OCI-LY3 (cell line): ENCODE measurements at regions not wholly inside any gene's neighbourhood (a gene's known extent, or its start where the extent isn't known, plus 50 kb on each side); places are given as distances from the start of the nearest gene placed in this dataset.

Experiments
- H2AFZ ChIP-seq: fragments of 200-600, 300-600 bp; shearing (Covaris generic); 2 replicates; pipeline ENCODE4 v1.6.0; 2014; ENCODE audit warnings: antibody characterized with exemption, low read depth, low read length
- H3K27ac ChIP-seq: fragments of 200-600, 300-600 bp; sonication (generic); 2 replicates; pipeline ENCODE4 v1.5.1; 2014; ENCODE audit warnings: mild to moderate bottlenecking, low read length, moderate library complexity, mixed read lengths
- H3K27me3 ChIP-seq: fragments of 200-600, 300-600 bp; sonication (generic); 2 replicates; pipeline ENCODE4 v1.6.1; 2014; ENCODE audit warnings: low read depth, low read length, mixed read lengths
- H3K36me3 ChIP-seq: fragments of 200-600, 300-600 bp; sonication (generic); replicated peaks from 2 replicates; pipeline ENCODE3; 2014; ENCODE audit warnings: low read depth, low read length, mixed read lengths
- H3K4me1 ChIP-seq: fragments of 300-600, 200-600 bp; sonication (generic); 2 replicates; pipeline ENCODE4 v1.6.1; 2014; ENCODE audit warnings: low read length, mixed read lengths
- H3K4me2 ChIP-seq: fragments of 200-600, 300-600 bp; sonication (generic); 2 replicates; pipeline ENCODE4 v1.6.1; 2014; ENCODE audit warnings: low read length, mixed read lengths
- H3K4me3 ChIP-seq: fragments of 300-600, 200-600 bp; sonication (generic); 2 replicates; pipeline ENCODE4 v1.5.1; 2014; ENCODE audit warnings: antibody characterized with exemption, mild to moderate bottlenecking, low read length, moderate library complexity
- H3K79me2 ChIP-seq: fragments of 300-600, 200-600 bp; shearing (Covaris generic); 2 replicates; pipeline ENCODE4 v1.6.1; 2014; ENCODE audit warnings: mild to moderate bottlenecking, low read length, mixed read lengths
- H3K9ac ChIP-seq: fragments of 300-600, 200-600 bp; shearing (Covaris generic); 2 replicates; pipeline ENCODE4 v1.6.0; 2014; ENCODE audit warnings: mild to moderate bottlenecking, low read length, moderate library complexity
- H3K9me3 ChIP-seq: fragments of 200-600, 300-600 bp; shearing (Covaris generic); 2 replicates; pipeline ENCODE4 v1.6.1; 2014; ENCODE audit warnings: low read length, mixed read lengths; ENCODE audit not compliant: insufficient read depth
- H4K20me1 ChIP-seq: fragments of 200-600, 300-600 bp; sonication (generic); 2 replicates; pipeline ENCODE4 v1.6.1; 2016; ENCODE audit warnings: low read length, mixed read lengths; ENCODE audit not compliant: insufficient read depth
- EZH2phosphoT487 ChIP-seq: fragments of 200-600 bp; shearing (Covaris generic); IDR thresholded peaks from 2 replicates; pipeline ENCODE4 v1.6.1; 2018; ENCODE audit warnings: antibody characterized with exemption, mixed run types, low read depth
- TF ChIP-seq, protein P1 (sequence below): fragments of 200-600, 300-600 bp; sonication (generic); IDR thresholded peaks from 2 replicates; pipeline ENCODE4 v1.5.1; 2014; ENCODE audit warnings: antibody characterized with exemption, low read length, low read depth

DNA sequence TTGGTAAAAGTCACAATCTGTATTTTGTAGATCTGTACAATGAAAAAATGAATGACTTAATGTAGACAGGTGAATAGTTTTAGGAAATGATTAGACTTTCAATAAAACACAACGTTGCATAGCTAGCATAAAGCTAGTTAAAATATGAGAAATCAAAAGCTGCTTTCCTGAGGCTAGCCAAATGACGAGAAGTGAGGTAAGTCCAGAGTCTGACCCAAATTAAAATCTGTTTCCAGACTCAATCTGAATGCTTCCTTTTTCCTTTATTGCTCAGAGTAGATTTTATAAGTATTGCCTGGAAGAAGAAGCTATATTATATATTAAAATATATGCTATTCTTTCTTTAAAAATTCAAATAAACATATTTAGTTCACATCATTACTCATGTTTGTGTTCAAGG, 615.4 kb downstream of the CD109 start:
- H3K79me2 ChIP-seq, result no peaks in the 10 kb centered on the region
- H3K9ac ChIP-seq, result no peak overlapping the region
- no peaks in the 10 kb centered on the region for H3K36me3 ChIP-seq
- peaks cover 8% of the 10 kb centered on the region for H3K4me1 ChIP-seq
- H4K20me1 ChIP-seq, result no peaks in the 10 kb centered on the region
- no peak for TF ChIP-seq EZH2phosphoT487
- TF ChIP-seq, protein P1, sequence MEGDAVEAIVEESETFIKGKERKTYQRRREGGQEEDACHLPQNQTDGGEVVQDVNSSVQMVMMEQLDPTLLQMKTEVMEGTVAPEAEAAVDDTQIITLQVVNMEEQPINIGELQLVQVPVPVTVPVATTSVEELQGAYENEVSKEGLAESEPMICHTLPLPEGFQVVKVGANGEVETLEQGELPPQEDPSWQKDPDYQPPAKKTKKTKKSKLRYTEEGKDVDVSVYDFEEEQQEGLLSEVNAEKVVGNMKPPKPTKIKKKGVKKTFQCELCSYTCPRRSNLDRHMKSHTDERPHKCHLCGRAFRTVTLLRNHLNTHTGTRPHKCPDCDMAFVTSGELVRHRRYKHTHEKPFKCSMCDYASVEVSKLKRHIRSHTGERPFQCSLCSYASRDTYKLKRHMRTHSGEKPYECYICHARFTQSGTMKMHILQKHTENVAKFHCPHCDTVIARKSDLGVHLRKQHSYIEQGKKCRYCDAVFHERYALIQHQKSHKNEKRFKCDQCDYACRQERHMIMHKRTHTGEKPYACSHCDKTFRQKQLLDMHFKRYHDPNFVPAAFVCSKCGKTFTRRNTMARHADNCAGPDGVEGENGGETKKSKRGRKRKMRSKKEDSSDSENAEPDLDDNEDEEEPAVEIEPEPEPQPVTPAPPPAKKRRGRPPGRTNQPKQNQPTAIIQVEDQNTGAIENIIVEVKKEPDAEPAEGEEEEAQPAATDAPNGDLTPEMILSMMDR, result no peak
- 0 out of 2 replicates have a peak, but pooled peaks cover 3% of the 10 kb centered on the region for H3K9me3 ChIP-seq
- no peak overlapping the region for H3K4me2 ChIP-seq
- no peak overlapping the region for H2AFZ ChIP-seq
- H3K27ac ChIP-seq, result no peak overlapping the region
- H3K27me3 ChIP-seq, result no peaks in the 10 kb centered on the region
- H3K4me3 ChIP-seq, result no peak overlapping the region

DNA sequence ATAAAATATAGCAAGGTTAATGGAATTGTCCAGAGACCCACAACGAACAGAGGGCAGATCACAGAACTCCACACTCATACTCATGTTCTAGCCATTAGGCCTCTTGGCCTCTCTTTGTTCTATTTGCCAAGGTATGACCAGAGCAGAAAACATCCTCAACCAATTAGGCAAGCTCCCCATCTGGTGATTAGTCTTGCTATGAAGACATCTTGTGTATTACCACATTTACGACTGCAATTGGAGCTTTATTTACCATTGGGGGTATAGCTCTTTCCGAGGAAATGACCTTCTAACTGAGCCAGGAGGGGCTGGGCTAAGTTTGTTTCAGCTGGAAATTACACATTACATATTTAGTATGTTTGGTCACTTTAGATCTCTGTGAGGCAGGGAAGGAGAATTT, 593.9 kb downstream of the CD109 start:
- no peaks in the 10 kb centered on the region for H4K20me1 ChIP-seq
- no peak overlapping the region for H3K9ac ChIP-seq
- H2AFZ ChIP-seq, result no peak overlapping the region
- H3K9me3 ChIP-seq, result peaks cover 2% of the 10 kb centered on the region; the same call in 1 of the 2 replicates
- no peaks in the 10 kb centered on the region for H3K36me3 ChIP-seq
- no peaks in the 10 kb centered on the region for H3K27me3 ChIP-seq
- H3K79me2 ChIP-seq, result no peaks in the 10 kb centered on the region
- no peak overlapping the region for H3K4me3 ChIP-seq
- TF ChIP-seq, protein P1, result no peak
- no peak for TF ChIP-seq EZH2phosphoT487
- H3K4me2 ChIP-seq, result no peak overlapping the region
- H3K4me1 ChIP-seq, result no peaks in the 10 kb centered on the region
- H3K27ac ChIP-seq, result no peak overlapping the region

DNA sequence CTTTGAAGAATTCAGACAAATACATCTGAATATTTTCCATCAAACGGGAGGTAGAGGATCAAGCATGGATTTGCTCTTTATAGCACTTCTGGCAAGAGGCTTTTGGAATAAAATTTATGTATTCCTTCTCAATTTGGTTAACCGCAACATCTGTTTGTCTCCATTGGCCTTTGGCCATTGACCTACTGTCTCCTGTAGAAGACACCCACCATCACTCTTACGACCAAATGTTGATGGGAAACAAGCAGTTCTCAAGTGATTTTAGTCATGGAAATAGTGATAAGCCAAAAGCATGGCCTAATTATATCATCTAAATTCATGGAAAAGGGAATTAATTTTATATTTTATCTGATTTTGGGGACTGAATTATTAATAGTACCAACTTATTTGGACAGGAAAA, 591.9 kb downstream of the CD109 start:
- Histone ChIP-seq H2AFZ (no peak overlapping the region), H3K36me3 (no peaks in the 10 kb centered on the region), H3K9ac (no peak overlapping the region), H3K4me3 (no peak overlapping the region), H3K4me1 (peaks cover 6% of the 10 kb centered on the region; the same call in 1 of the 2 replicates), H3K9me3 (no peaks in the 10 kb centered on the region), H3K79me2 (no peaks in the 10 kb centered on the region), H3K4me2 (no peak overlapping the region), H3K27ac (no peak overlapping the region), H3K27me3 (no peaks in the 10 kb centered on the region), H4K20me1 (no peaks in the 10 kb centered on the region)
- TF ChIP-seq EZH2phosphoT487, result no peak
- TF ChIP-seq, protein P1, result no peak

DNA sequence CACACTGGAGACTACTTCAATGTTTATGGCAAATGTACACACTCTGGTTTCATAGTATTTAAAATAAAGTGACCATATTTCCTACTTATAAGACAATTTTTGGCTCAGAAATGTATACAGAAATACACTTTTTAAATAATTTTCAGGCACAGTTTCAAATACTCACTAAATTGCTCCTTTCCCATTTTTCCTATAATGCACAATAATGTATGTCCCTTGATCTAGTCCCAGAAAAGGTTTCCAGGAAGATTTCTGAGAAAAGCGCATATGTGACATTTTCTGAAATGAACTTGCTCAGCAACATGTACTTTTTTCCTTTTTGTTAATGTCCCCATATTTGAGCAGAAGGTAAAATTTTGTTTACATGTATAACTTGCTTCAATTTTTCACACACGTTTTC, 591.4 kb downstream of the CD109 start:
- Histone ChIP-seq H3K36me3 (no peaks in the 10 kb centered on the region), H3K9ac (no peak overlapping the region), H3K9me3 (no peaks in the 10 kb centered on the region), H3K4me3 (no peak overlapping the region), H4K20me1 (no peaks in the 10 kb centered on the region), H3K79me2 (no peaks in the 10 kb centered on the region), H3K27me3 (no peaks in the 10 kb centered on the region), H3K27ac (no peak overlapping the region), H3K4me1 (peaks cover 6% of the 10 kb centered on the region; the same call in 1 of the 2 replicates), H2AFZ (no peak overlapping the region), H3K4me2 (no peak overlapping the region)
- no peak for TF ChIP-seq EZH2phosphoT487
- TF ChIP-seq, protein P1, result no peak
